WI38 (cell line): ENCODE measurements at regions not wholly inside any gene's neighbourhood (a gene's known extent, or its start where the extent isn't known, plus 50 kb on each side); places are given as distances from the start of the nearest gene placed in this dataset.
A peak's percentile ranks its signal among the peaks of the same experiment; 100 is the strongest.

Experiments
- H3K4me3 ChIP-seq: 2 replicates; pipeline ENCODE4 v1.5.1; 2011; ENCODE audit warnings: low read depth, mild to moderate bottlenecking, control low read depth, low read length
- TF ChIP-seq, protein P1 (sequence below): IDR thresholded peaks from 2 replicates; pipeline ENCODE4 v1.5.1; 2012; ENCODE audit warnings: low read depth, mild to moderate bottlenecking, control low read depth, low read length

DNA sequence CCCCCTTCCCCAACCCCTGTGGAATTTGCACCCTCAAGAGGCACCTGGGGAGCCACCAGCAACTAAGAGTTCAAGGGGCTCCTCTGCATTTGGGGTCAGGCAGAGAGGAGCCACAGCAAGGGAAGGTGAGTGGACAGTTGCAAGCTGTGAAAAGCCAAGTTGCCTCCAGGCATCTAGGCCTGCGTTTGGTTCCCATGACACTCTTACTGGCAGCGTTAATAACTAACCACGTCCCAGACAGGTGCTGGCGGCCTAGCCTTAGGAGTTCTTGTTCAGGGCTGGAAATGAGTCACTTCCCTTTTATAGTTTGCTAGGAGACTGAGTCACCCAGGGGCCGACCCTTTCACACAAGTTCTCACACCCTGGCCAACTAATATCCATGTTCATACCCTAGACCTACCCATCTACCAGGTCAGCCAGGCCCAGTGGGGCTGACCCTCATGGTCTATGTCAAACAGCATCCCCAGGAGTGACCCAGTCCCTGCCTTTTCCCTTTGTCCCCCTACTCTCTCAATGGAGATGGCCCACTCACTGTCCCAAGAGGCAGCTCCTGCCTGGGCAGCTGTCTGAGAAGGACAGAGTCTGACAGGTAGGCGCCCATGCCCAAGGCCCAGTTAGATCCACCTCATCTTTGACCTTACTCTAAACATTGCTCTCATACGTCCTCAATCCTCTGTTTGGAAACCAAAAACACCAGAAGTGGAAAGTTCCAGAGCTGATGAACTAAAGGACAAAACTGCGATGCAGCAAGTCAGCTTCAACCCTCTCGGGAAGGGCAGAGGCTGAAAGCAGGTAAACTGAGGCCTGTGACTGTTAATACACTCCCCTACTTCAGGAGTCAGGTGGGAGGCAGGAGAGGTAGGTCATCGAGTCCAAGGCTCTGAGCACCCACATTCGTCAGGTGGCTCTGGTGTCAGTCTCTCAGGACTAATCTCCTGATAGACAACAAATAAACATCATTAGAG is 300.6 kb downstream of the SOX9 start:
- no peak overlapping the region for H3K4me3 ChIP-seq
- TF ChIP-seq, protein P1, sequence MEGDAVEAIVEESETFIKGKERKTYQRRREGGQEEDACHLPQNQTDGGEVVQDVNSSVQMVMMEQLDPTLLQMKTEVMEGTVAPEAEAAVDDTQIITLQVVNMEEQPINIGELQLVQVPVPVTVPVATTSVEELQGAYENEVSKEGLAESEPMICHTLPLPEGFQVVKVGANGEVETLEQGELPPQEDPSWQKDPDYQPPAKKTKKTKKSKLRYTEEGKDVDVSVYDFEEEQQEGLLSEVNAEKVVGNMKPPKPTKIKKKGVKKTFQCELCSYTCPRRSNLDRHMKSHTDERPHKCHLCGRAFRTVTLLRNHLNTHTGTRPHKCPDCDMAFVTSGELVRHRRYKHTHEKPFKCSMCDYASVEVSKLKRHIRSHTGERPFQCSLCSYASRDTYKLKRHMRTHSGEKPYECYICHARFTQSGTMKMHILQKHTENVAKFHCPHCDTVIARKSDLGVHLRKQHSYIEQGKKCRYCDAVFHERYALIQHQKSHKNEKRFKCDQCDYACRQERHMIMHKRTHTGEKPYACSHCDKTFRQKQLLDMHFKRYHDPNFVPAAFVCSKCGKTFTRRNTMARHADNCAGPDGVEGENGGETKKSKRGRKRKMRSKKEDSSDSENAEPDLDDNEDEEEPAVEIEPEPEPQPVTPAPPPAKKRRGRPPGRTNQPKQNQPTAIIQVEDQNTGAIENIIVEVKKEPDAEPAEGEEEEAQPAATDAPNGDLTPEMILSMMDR = no peak

DNA sequence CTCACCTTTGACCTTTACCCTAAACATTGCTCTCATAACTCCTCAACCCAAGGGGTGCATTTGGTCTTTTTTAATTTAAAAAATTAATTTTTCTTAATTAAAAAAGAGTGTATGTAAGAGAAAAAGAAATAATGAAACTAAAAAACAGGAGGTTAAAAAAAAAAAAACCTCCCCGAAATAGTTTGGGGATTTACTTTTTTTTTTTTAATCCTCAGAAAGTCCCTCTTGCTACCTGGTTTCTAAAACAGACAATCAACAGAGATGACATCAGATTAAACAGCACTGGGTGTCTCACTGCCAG is 301.3 kb downstream of the SOX9 start:
- TF ChIP-seq, protein P1 = no peak

DNA sequence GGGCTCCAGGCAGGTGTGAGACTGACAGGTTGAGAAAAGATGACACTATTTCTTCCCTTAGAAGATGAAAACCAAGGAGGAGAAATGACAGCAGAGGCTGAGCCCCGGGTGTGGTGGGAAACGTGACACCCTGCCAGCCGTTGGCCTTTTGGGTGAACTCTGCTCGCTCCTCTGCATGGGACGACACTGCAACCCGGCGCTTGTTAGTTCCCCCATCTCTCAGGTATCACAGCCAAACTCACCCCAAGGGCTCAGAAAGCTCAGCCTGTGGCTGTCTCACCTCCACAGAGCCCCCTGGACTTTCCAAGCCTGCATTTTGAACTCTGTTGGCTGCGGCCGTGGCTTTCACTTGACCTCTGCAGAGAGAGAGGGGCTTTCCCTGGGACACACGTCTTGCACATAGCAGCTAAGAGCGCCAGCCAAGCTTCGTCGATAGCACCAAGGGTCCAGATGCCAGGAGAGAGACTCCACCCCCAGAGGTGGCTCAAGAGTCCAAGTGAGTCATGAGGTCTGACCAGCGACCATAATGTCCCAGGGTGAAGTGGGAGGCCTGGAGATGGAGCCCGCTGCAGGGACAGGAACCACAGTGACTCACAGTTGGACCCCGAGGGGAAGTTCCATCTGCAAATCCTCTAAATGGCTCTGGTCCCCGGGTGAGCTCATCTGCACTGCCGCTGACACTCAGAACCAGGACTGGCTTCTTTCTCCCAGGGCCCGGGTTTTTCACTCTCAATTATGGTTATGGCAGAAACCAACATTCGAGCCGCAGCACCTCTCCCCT is 301.9 kb downstream of the SOX9 start:
- H3K4me3 ChIP-seq = peak overlapping the region; percentile 13; the same call in 1 of the 2 replicates
- TF ChIP-seq, protein P1 = no peak

More for the DNA sequence above, 301.3 kb downstream of the SOX9 start:
- no peak overlapping the region for H3K4me3 ChIP-seq

DNA sequence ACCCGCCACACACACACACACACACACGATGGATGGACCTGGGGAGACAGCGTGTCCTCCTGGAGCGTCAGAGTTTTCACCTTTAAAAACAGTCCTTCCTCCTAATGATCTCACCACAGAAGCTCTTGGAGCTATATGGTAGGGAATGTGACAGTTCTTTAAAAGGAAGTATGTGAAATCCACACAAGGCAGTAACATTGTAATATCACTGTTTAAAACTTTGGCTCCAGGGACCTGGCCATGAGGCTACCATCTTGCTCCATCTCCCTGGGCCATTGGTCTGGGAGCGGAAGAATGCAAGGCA is 302.4 kb downstream of the SOX9 start:
- no peak overlapping the region for H3K4me3 ChIP-seq
- TF ChIP-seq, protein P1 = no peak

DNA sequence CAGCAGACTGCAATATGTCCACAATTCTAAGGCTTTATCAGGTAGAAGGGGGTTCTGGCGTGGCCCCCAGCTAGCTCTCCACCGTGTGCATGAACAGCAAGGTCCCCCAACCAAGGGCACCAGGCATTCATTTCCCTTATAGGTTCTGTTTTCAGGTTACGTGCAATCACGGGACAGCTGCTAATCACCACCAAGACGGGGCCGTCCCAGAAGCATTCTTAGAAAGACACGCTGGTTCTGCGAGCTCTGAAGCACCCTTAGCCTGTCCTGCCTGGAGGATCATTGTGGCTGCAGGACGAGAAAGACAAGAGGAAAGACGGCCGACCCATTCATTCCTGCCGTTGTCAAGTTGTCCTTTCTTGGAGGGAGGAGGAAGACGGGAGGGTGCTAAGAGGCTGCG is 302.9 kb downstream of the SOX9 start:
- no peak overlapping the region for H3K4me3 ChIP-seq
- TF ChIP-seq, protein P1 = no peak

DNA sequence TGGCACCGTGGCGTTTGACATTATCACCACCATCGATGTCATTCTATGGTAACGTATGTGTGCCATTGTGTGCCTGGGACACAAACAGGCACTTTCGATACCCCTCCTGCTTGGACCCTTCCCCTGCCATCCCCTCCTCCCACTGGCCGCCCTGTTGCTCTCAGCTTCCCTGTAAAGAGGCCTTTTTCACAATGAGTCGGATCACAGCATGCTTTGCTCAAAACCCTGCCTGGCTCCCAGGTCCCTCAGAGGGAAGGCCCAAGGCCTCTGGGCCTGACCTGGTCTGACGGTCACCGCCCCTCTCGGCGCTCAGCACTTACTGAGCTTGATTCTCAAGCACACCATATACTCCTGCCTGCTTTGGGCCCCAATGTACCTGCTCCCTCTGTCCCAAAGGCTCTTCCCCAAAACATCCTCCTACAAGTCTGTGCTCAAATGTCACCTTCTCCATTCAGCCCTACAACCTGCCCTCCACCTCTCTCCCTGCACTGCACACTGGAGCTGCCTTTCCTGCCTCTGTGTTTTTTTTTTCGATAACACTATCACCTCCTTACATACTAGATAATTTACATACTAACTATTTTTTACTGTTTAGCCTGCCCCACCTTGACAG is 303.8 kb downstream of the SOX9 start:
- H3K4me3 ChIP-seq = no peak overlapping the region
- TF ChIP-seq, protein P1 = no peak
